ENCODE measurements at regions not wholly inside any gene's neighbourhood (a gene's known extent, or its start where the extent isn't known, plus 50 kb on each side); places are given as distances from the start of the nearest gene placed in this dataset.

DNA sequence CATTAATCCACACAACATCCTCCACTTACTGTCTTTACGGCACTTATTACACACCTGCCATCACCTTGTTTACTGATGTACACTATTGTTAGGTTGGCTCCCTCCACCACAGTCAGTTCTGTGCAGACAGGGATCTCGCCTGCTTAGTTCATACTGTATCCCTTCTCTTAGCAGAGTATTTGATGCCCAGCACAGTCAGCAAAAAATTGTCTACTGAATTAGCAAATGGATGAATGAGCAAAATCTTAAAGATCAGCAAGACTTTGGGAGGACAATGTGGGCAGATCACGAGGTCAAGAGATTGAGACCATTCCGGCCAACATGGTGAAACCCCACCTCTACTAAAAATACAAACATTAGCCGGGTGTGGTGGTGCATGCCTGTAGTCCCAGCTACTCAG is 109.8 kb upstream of the ATXN1 start:
- TF ChIP-seq CTCF (IDR thresholded peaks at IDR 0.05): no peak
- no peak for DNase-seq (ENCODE audit: low spot score)
- no peak overlapping the region for H3K4me3 ChIP-seq
- no peak overlapping the region for H3K27ac ChIP-seq

GRCh38 chr6:16868968-16869367 is 107.7 kb upstream of the ATXN1 start:
- TF ChIP-seq CTCF (IDR thresholded peaks at IDR 0.05): no peak

GRCh38 chr6:16857969-16858592 is 96.8 kb upstream of the ATXN1 start:
- TF ChIP-seq CTCF (IDR thresholded peaks at IDR 0.05): no peak
- DNase-seq (ENCODE audit: low spot score): no peak
- H3K27ac ChIP-seq: no peak overlapping the region
- no peak overlapping the region for H3K4me3 ChIP-seq

More at GRCh38 chr6:16868968-16869367, 107.7 kb upstream of the ATXN1 start:
- DNase-seq (ENCODE audit: low spot score): no peak
- Histone ChIP-seq H3K27ac (no peak overlapping the region), H3K4me3 (no peak overlapping the region)

DNA sequence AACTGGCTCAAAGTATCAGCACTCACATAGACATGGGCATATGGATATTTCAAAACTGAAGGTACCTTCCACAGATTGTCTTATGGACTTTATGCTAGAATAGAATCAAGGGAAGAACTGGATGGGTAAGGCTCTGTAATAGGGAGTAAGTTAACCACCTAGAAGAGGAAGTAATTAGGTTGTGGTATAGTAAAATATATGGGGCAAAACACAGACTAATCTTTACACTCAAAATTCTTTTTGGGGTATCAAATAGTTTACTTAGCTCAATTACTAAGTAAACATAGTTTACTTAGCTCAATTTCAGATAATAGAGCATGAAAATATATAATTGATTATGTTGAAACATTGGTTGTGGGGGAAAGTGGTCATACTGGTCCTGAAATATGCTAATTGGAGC is 94.2 kb upstream of the ATXN1 start:
- H3K4me3 ChIP-seq: no peak overlapping the region
- DNase-seq (ENCODE audit: low spot score): no peak
- no peak for TF ChIP-seq CTCF (IDR thresholded peaks at IDR 0.05)
- no peak overlapping the region for H3K27ac ChIP-seq

GRCh38 chr6:16854986-16855385 is 93.7 kb upstream of the ATXN1 start:
- no peak for TF ChIP-seq CTCF (IDR thresholded peaks at IDR 0.05)
- Histone ChIP-seq H3K4me3 (no peak overlapping the region), H3K27ac (no peak overlapping the region)
- DNase-seq (ENCODE audit: low spot score): no peak

DNA sequence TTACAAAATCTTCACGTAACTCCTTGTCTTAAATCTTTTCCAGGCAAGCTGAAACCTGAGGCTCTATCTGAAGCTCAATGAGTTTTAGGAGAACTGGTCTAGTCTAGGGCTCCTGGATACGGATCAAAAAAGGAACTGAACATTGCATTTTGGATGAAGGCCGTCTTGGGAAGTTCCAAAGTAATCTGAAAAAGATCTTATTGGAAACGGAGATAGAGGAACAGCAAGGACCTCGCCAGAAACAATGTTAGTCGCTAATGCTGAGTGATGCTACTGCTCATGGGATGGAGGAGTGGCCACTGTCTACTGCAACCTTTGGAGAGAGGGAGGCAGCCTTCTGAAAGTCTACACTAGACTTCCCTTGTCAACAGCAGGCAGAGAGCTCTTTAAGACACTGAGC is 91.4 kb upstream of the ATXN1 start:
- TF ChIP-seq CTCF (IDR thresholded peaks at IDR 0.05): no peak
- Histone ChIP-seq H3K4me3 (no peak overlapping the region), H3K27ac (no peak overlapping the region)
- no peak for DNase-seq (ENCODE audit: low spot score)

DNA sequence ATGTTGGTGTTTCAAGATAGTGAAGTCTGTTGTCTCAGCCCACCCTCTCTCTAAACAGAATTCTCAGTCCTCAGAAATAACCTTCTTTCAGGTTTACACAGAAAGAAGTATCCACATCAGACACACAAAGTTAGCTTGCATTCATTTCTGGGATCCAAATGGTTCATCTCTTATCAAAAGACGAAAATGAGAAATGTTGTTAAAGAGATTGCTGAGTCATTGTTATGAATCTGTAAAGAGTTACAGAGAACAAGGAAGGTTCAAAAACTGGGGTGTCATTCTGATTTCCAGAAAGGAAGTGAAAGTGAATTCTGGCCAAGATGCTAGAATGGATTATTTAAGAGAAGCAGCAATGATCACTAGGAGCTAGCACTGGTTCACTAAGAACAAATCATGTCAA is 90.5 kb upstream of the ATXN1 start:
- no peak overlapping the region for H3K27ac ChIP-seq
- DNase-seq (ENCODE audit: low spot score): no peak
- no peak overlapping the region for H3K4me3 ChIP-seq
- no peak for TF ChIP-seq CTCF (IDR thresholded peaks at IDR 0.05)
